H9 (cell line): ENCODE measurements at regions not wholly inside any gene's neighbourhood (a gene's known extent, or its start where the extent isn't known, plus 50 kb on each side); places are given as distances from the start of the nearest gene placed in this dataset.

ENCODE experiments used
- DNase-seq: peaks from one replicate; pipeline ENCODE4 v3.0.0-alpha.2; 2017
- H2AFZ ChIP-seq: one replicate; pipeline ENCODE4 v1.6.1; 2013; ENCODE audit warnings: mild to moderate bottlenecking, low read length, control low read depth, moderate library complexity
- H2AK5ac ChIP-seq: 2 replicates; pipeline ENCODE4 v1.6.1; 2013; ENCODE audit warnings: low read length, control low read depth, mixed read lengths; ENCODE audit not compliant: insufficient read length
- H2BK120ac ChIP-seq: one replicate; pipeline ENCODE4 v1.6.1; 2013; ENCODE audit warnings: low read depth, mild to moderate bottlenecking, low read length, control low read depth, inconsistent platforms; ENCODE audit not compliant: poor library complexity, severe bottlenecking
- H2BK12ac ChIP-seq: 2 replicates; pipeline ENCODE4 v1.6.1; 2013; ENCODE audit warnings: low read length, control low read depth, mixed read lengths, low read depth; ENCODE audit not compliant: insufficient read length
- H2BK15ac ChIP-seq: 2 replicates; pipeline ENCODE4 v1.6.1; 2013; ENCODE audit warnings: low read depth, low read length, control low read depth
- H2BK20ac ChIP-seq: one replicate; pipeline ENCODE4 v1.6.1; 2013; ENCODE audit warnings: low read depth, mild to moderate bottlenecking, low read length, control low read depth, inconsistent platforms; ENCODE audit not compliant: poor library complexity, severe bottlenecking
- H2BK5ac ChIP-seq: 2 replicates; pipeline ENCODE4 v1.6.1; 2013; ENCODE audit warnings: low read length, control low read depth, mixed read lengths; ENCODE audit not compliant: insufficient read length
- H3K14ac ChIP-seq: 2 replicates; pipeline ENCODE4 v1.6.1; 2013; ENCODE audit warnings: low read length, control low read depth; ENCODE audit not compliant: insufficient read depth
- H3K18ac ChIP-seq: 2 replicates; pipeline ENCODE4 v1.6.1; 2013; ENCODE audit warnings: low read depth, mild to moderate bottlenecking, mixed read lengths, low read length, control low read depth; ENCODE audit not compliant: insufficient read length
- H3K23ac ChIP-seq: 2 replicates; pipeline ENCODE4 v1.6.1; 2013; ENCODE audit warnings: low read length, control low read depth, mixed read lengths, low read depth; ENCODE audit not compliant: insufficient read length
- H3K23me2 ChIP-seq: 2 replicates; pipeline ENCODE4 v1.6.1; 2013; ENCODE audit warnings: low read depth, mild to moderate bottlenecking, mixed read lengths, low read length, control low read depth; ENCODE audit not compliant: insufficient read length, poor library complexity, severe bottlenecking
- H3K27ac ChIP-seq: 2 replicates; pipeline ENCODE4 v1.5.1; 2013; ENCODE audit warnings: low read length, control low read depth, mixed read lengths, low read depth; ENCODE audit not compliant: insufficient read length
- H3K27me3 ChIP-seq: 2 replicates; pipeline ENCODE4 v1.6.1; 2013; ENCODE audit warnings: low read length, control low read depth, inconsistent platforms; ENCODE audit not compliant: insufficient read depth
- H3K4ac ChIP-seq: 2 replicates; pipeline ENCODE4 v1.6.1; 2013; ENCODE audit warnings: low read depth, mild to moderate bottlenecking, control low read depth, inconsistent platforms, low read length, moderate library complexity
- H3K4me1 ChIP-seq: 2 replicates; pipeline ENCODE4 v1.6.1; 2013; ENCODE audit warnings: low read length, control low read depth, inconsistent platforms; ENCODE audit not compliant: insufficient read depth
- H3K4me2 ChIP-seq: 2 replicates; pipeline ENCODE4 v1.6.1; 2013; ENCODE audit warnings: low read length, control low read depth, mixed read lengths; ENCODE audit not compliant: insufficient read length, insufficient read depth
- H3K56ac ChIP-seq: 2 replicates; pipeline ENCODE4 v1.6.1; 2013; ENCODE audit warnings: low read depth, mild to moderate bottlenecking, mixed read lengths, low read length, control low read depth; ENCODE audit not compliant: insufficient read length
- H3K79me1 ChIP-seq: 2 replicates; pipeline ENCODE4 v1.6.1; 2013; ENCODE audit warnings: low read depth, mild to moderate bottlenecking, moderate library complexity, low read length, control low read depth, inconsistent platforms; ENCODE audit not compliant: insufficient read depth, poor library complexity, severe bottlenecking
- H3K79me2 ChIP-seq: 2 replicates; pipeline ENCODE4 v1.6.1; 2013; ENCODE audit warnings: low read length, control low read depth, inconsistent platforms; ENCODE audit not compliant: insufficient read depth
- H3K9ac ChIP-seq: 2 replicates; pipeline ENCODE4 v1.6.1; 2013; ENCODE audit warnings: low read length, control low read depth, mixed read lengths; ENCODE audit not compliant: insufficient read length; ENCODE audit errors: extremely low read depth
- H3K9me3 ChIP-seq: one replicate; pipeline ENCODE4 v1.6.1; 2013; ENCODE audit warnings: low read depth, low read length, inconsistent platforms; ENCODE audit not compliant: control insufficient read depth
- H3T11ph ChIP-seq: one replicate; pipeline ENCODE4 v1.6.1; 2013; ENCODE audit warnings: mild to moderate bottlenecking, low read length, control low read depth, inconsistent platforms
- H4K20me1 ChIP-seq: one replicate; pipeline ENCODE4 v1.6.1; 2013; ENCODE audit not compliant: control insufficient read depth, insufficient read length, insufficient read depth
- H4K5ac ChIP-seq: 2 replicates; pipeline ENCODE4 v1.6.1; 2013; ENCODE audit warnings: low read depth, mild to moderate bottlenecking, mixed read lengths, low read length, control low read depth; ENCODE audit not compliant: insufficient read length
- H4K8ac ChIP-seq: replicated peaks from 2 replicates; pipeline ENCODE4 v1.6.1; 2013; ENCODE audit warnings: low read length, control low read depth, mixed read lengths, low read depth; ENCODE audit not compliant: insufficient read length
- H4K91ac ChIP-seq: 2 replicates; pipeline ENCODE4 v1.6.1; 2013; ENCODE audit warnings: low read depth, mild to moderate bottlenecking, moderate library complexity, mixed read lengths, low read length, control low read depth; ENCODE audit not compliant: insufficient read length
- H3K27ac Mint-ChIP-seq, 3 experiments: 2 replicates in 2 of 3; 3 replicates in 1 of 3; pipeline ENCODE4 v1.8.0; 2020 to 2021; ENCODE audit warnings: mixed read lengths in 3 of 3, mild to moderate bottlenecking in 1 of 3, moderate library complexity in 1 of 3
- H3K27me3 Mint-ChIP-seq: 2 replicates; pipeline ENCODE4 v1.8.0; 2021; ENCODE audit warnings: low read depth, mild to moderate bottlenecking, moderate library complexity, mixed read lengths
- H3K36me3 Mint-ChIP-seq, 3 experiments: 2 replicates in 2 of 3; 3 replicates in 1 of 3; pipeline ENCODE4 v1.8.0; 2020 to 2021; ENCODE audit warnings: low read depth in 3 of 3, mixed read lengths in 3 of 3; ENCODE audit not compliant: insufficient read depth in 1 of 3
- H3K4me1 Mint-ChIP-seq, 2 experiments: 2 replicates each; pipeline ENCODE4 v1.8.0; 2020; ENCODE audit warnings: mixed read lengths in 2 of 2
- H3K4me3 Mint-ChIP-seq, 2 experiments: 2 replicates in 1 of 2; 3 replicates in 1 of 2; pipeline ENCODE4 v1.8.0; 2020 to 2021; ENCODE audit warnings: mild to moderate bottlenecking in 2 of 2, mixed read lengths in 2 of 2, moderate library complexity in 1 of 2
- H3K9me3 Mint-ChIP-seq, 2 experiments: 2 replicates in 1 of 2; 3 replicates in 1 of 2; pipeline ENCODE4 v1.8.0; 2020; ENCODE audit warnings: mild to moderate bottlenecking in 2 of 2, mixed read lengths in 2 of 2, moderate library complexity in 1 of 2
- WGBS: extraction: QIAGEN DNeasy Blood & Tissue Kit; methylation state at CpG from one replicate; pipeline ENCODE4 v1.1.7; 2013; ENCODE audit warnings: missing lambda C conversion rate, low lambda C conversion rate, mixed read lengths; ENCODE audit not compliant: insufficient read length; ENCODE audit errors: extremely low coverage; 5-methylcytosine and 5-hydroxymethylcytosine counted together
- TF ChIP-seq, protein P1 (sequence below): fragments of 200-600 bp; sonication (generic); conservative IDR thresholded peaks from 3 replicates; pipeline ENCODE4 v1.8.0; 2021; ENCODE audit warnings: antibody characterized with exemption, mild to moderate bottlenecking

DNA sequence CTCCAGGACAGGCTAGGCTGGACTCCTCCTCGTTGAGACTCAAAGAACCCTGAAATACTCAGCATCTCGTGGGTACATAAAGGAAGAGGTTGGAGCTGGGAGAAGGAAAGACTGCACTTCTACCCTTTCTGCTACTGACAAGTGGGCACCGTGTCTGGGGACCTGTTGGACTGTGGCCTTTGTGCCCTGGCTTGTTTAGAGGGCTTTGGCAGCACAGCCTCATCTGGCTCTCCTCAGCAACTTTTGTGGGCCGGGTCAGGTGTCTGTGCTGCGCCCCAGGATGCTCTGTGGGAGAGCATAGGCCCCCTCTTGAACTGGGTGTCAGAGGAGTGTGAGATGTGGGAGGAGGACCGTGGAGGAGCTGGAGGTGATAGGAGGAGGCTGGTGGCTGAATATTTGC, 142.4 kb downstream of the FCRL5 start:
- TF ChIP-seq, protein P1, sequence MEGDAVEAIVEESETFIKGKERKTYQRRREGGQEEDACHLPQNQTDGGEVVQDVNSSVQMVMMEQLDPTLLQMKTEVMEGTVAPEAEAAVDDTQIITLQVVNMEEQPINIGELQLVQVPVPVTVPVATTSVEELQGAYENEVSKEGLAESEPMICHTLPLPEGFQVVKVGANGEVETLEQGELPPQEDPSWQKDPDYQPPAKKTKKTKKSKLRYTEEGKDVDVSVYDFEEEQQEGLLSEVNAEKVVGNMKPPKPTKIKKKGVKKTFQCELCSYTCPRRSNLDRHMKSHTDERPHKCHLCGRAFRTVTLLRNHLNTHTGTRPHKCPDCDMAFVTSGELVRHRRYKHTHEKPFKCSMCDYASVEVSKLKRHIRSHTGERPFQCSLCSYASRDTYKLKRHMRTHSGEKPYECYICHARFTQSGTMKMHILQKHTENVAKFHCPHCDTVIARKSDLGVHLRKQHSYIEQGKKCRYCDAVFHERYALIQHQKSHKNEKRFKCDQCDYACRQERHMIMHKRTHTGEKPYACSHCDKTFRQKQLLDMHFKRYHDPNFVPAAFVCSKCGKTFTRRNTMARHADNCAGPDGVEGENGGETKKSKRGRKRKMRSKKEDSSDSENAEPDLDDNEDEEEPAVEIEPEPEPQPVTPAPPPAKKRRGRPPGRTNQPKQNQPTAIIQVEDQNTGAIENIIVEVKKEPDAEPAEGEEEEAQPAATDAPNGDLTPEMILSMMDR, result no peak

More for the DNA sequence above, 142.4 kb downstream of the FCRL5 start:
- Histone ChIP-seq H3K23ac (no peak overlapping the region), H3K4ac (no peak overlapping the region), H3K4me2 (no peak overlapping the region), H4K20me1 (peaks cover 4% of the 10 kb centered on the region), H4K5ac (no peak overlapping the region), H3K79me2 (no peaks in the 10 kb centered on the region), H3K56ac (no peak overlapping the region), H3K9me3 (no peaks in the 10 kb centered on the region), H2BK12ac (no peak overlapping the region), H3K9ac (no peak overlapping the region), H3K27ac (no peak overlapping the region), H2BK15ac (no peak overlapping the region), H3K14ac (no peak overlapping the region), H4K91ac (no peak overlapping the region), H2AFZ (no peak overlapping the region), H3K18ac (no peak overlapping the region), H2BK120ac (no peak overlapping the region), H3K27me3 (no peaks in the 10 kb centered on the region), H3K79me1 (no peaks in the 10 kb centered on the region), H2BK20ac (no peak overlapping the region), H2BK5ac (no peak overlapping the region), H2AK5ac (no peak overlapping the region), H3K23me2 (no peaks in the 10 kb centered on the region), H3K4me1 (no peaks in the 10 kb centered on the region), H4K8ac (no peak overlapping the region), H3T11ph (no peak overlapping the region)
- Mint-ChIP-seq H3K4me3 (no peak overlapping the region), H3K36me3 (no peaks in the 10 kb centered on the region), H3K27me3 (peaks cover 9% of the 10 kb centered on the region), H3K4me1 (peaks cover 0 to 10% of the 10 kb centered on the region in 2 experiments; a peak in 3 of 4 replicates), H3K27ac (peak overlapping the region in 1 of 3 experiments; percentile 62; a peak in 2 of 7 replicates), H3K9me3 (no peaks in the 10 kb centered on the region; a peak in 3 of 5 replicates)
- WGBS, result no CpG with 5 or more reads among the region's 6 CpGs
- DNase-seq, result no peak
